OCI-LY7 (cell line): ENCODE measurements at regions not wholly inside any gene's neighbourhood (a gene's known extent, or its start where the extent isn't known, plus 50 kb on each side); places are given as distances from the start of the nearest gene placed in this dataset.

ENCODE experiments used
- EZH2phosphoT487 ChIP-seq: fragments of 200-600 bp; sonication (generic); IDR thresholded peaks from 2 replicates; pipeline ENCODE4 v1.6.1; 2018; ENCODE audit warnings: low read depth, borderline replicate concordance, mild to moderate bottlenecking, mixed run types, antibody characterized with exemption, low read length, moderate library complexity, mixed read lengths
- TF ChIP-seq, protein P1 (sequence below): fragments of 200-600 bp; sonication (generic); conservative IDR thresholded peaks from 2 replicates; pipeline ENCODE4 v1.5.1; 2014; ENCODE audit warnings: mild to moderate bottlenecking, antibody characterized with exemption, low read length, moderate library complexity, mixed read lengths

DNA sequence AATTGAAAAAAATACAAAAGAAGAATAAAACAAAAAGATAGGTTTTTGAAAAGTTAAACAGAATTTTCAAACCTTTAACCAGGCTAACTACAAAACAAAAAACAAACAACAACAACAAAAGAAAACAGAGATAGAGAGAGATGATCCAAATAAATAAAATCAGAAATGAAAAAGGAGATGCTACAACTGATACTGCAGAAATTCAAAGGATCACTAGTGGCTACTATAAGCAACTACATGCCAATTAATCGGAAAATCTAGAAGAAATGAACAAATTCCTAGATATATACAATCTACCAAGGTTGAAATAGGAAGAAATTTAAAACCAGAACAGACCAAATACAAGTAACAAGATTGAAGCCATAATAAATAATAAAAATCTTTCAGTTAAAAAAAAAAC, 326.8 kb upstream of the VSTM2A start:
- TF ChIP-seq, protein P1, sequence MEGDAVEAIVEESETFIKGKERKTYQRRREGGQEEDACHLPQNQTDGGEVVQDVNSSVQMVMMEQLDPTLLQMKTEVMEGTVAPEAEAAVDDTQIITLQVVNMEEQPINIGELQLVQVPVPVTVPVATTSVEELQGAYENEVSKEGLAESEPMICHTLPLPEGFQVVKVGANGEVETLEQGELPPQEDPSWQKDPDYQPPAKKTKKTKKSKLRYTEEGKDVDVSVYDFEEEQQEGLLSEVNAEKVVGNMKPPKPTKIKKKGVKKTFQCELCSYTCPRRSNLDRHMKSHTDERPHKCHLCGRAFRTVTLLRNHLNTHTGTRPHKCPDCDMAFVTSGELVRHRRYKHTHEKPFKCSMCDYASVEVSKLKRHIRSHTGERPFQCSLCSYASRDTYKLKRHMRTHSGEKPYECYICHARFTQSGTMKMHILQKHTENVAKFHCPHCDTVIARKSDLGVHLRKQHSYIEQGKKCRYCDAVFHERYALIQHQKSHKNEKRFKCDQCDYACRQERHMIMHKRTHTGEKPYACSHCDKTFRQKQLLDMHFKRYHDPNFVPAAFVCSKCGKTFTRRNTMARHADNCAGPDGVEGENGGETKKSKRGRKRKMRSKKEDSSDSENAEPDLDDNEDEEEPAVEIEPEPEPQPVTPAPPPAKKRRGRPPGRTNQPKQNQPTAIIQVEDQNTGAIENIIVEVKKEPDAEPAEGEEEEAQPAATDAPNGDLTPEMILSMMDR = no peak
- TF ChIP-seq EZH2phosphoT487 = no peak
